ENCODE measurements at regions not wholly inside any gene's neighbourhood (a gene's known extent, or its start where the extent isn't known, plus 50 kb on each side); places are given as distances from the start of the nearest gene placed in this dataset.

DNA sequence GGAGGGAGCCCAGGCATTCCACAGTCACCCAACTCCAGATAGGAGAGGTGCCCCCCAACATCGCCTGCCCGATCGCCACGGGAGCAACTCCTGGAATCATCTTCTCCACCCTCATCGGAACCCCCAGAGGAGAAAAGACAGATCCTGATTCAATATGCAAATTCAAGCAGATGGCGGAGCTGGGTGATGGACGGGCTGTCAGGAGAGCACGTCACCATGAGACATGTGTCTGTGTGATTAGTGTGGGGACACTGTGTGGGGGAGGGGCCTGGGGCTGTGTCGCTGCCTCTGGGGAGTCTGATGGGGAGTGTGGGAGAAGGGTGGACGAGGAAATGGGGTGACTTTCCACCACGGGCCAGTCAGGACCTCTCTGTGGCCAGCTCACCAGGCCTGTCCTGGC, 90.2 kb upstream of the CSF3R start:
- DNase-seq (ENCODE audit: low read depth): no peak
- no peak overlapping the region for H3K4me3 ChIP-seq (replicated peaks; ENCODE audit: low read depth, low read length)
- TF ChIP-seq CTCF (IDR thresholded peaks at IDR 0.05; ENCODE audit: low read length, missing control alignments): no peak

- no peak for DNase-seq (ENCODE audit: low read depth)
- TF ChIP-seq CTCF (IDR thresholded peaks at IDR 0.05; ENCODE audit: low read length, missing control alignments): no peak
- no peak overlapping the region for H3K4me3 ChIP-seq (replicated peaks; ENCODE audit: low read depth, low read length)
These were observed 89.5 kb upstream of the CSF3R start for GRCh38 chr1:36572142-36572715.

- no peak for DNase-seq (ENCODE audit: low read depth)
- no peak overlapping the region for H3K4me3 ChIP-seq (replicated peaks; ENCODE audit: low read depth, low read length)
These were observed 88.4 kb upstream of the CSF3R start for GRCh38 chr1:36571106-36571505.

GRCh38 chr1:36570478-36571060, 87.9 kb upstream of the CSF3R start:
- DNase-seq (ENCODE audit: low read depth): no peak
- H3K4me3 ChIP-seq (replicated peaks; ENCODE audit: low read depth, low read length): no peak overlapping the region
- no peak for TF ChIP-seq CTCF (IDR thresholded peaks at IDR 0.05; ENCODE audit: low read length, missing control alignments)

More at GRCh38 chr1:36571106-36571505, 88.4 kb upstream of the CSF3R start:
- TF ChIP-seq CTCF (IDR thresholded peaks at IDR 0.05; ENCODE audit: low read length, missing control alignments): no peak

DNA sequence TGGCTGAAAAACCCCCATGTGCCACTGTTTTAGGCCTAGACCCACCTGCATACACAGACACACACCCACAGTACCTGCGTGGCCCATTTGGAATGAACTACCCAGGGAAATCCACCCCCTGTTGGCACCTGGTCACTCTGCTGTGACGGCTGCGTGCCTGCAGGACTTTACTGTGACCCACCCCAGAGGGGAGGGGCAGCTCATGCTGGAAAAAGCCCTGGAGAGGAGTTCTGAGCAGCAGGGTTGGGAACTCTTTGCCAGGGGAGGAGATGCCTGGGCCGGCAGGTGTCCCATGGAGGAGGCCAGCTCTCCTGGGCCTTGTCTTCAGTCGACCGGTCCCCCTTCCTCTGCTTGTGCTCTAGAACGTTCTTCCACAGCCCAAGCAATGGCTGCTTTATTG, 87.3 kb upstream of the CSF3R start:
- no peak overlapping the region for H3K4me3 ChIP-seq (replicated peaks; ENCODE audit: low read depth, low read length)
- no peak for DNase-seq (ENCODE audit: low read depth)
- TF ChIP-seq CTCF (IDR thresholded peaks at IDR 0.05; ENCODE audit: low read length, missing control alignments): no peak

GRCh38 chr1:36567601-36568341, 85.1 kb upstream of the CSF3R start:
- H3K4me3 ChIP-seq (replicated peaks; ENCODE audit: low read depth, low read length): no peak overlapping the region
- no peak for DNase-seq (ENCODE audit: low read depth)
- no peak for TF ChIP-seq CTCF (IDR thresholded peaks at IDR 0.05; ENCODE audit: low read length, missing control alignments)

All from fibroblast of pulmonary artery (primary cell).